ENCODE measurements at regions not wholly inside any gene's neighbourhood (a gene's known extent, or its start where the extent isn't known, plus 50 kb on each side); places are given as distances from the start of the nearest gene placed in this dataset.
"Not testable (repeated sequence)": the region's sequence is repeated elsewhere in the genome, so short reads cannot be mapped to it uniquely, and the experiment has no call there.

GRCh38 chr7:54398863-54399262 is 143.3 kb upstream of the VSTM2A start:
- DNase-seq = no peak

- DNase-seq = no peak
Measured at GRCh38 chr7:54409917-54410316, 132.3 kb upstream of the VSTM2A start.

DNA sequence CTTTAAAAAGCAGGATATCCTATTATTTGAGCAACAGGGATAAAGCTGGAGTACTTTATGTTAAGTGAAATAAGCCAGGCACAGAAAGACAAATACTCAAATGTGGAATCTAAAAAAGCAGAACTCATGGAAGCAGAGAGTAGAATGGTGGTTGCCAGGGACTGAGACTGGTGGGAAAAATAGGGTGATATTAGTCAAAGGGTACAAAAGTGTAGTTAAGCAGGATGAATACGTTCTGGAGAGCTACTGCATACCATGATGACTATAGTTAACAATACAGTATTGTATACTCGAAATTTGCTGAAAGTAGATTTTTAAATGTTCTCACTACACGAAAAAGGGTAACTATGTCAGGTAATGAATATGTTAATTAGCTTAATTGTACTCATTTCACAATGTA is 125.5 kb upstream of the VSTM2A start:
- no peak for DNase-seq

- no peak for DNase-seq
Measured at GRCh38 chr7:54419209-54419608, 123.0 kb upstream of the VSTM2A start.

DNA sequence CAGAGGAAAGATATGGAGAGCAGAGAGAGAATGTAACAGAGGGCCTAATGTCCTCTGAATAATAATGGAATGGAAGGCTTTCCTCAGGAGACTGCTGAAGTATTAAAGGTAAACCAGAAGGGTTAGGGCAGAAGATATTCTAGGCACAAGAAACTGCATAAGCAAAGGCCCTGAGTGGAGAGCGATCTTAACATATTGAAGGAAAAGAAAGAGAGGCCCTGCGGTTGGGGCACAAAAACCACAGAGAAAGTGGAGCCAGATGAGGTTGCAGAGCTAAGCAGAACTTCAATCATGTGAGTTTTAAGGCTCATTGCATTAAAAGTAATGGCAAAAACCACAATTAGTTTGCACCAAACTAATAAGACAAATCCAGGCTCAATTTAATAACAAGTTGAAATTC is 115.8 kb upstream of the VSTM2A start:
- no peak for DNase-seq

GRCh38 chr7:54429111-54429510 is 113.1 kb upstream of the VSTM2A start:
- no peak for DNase-seq

DNA sequence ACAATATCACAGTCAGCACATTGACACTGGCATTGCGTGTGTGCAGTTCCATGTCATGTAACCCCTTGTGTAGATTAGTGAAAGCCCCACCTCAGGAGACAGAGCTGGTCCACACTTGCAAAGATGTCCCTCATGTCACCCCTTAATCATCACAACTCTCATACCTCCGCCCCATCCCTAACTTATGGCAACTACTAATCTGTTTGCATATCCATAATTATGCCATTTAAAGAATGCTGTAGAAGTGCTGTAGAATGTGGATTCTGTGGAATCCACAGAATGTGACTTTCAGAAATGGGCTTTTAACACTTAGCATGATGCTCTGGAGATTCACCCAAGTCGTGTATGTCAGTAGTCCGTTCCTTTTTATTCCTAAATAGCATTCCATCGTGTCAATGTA is 102.8 kb upstream of the VSTM2A start:
- DNase-seq = no peak

DNA sequence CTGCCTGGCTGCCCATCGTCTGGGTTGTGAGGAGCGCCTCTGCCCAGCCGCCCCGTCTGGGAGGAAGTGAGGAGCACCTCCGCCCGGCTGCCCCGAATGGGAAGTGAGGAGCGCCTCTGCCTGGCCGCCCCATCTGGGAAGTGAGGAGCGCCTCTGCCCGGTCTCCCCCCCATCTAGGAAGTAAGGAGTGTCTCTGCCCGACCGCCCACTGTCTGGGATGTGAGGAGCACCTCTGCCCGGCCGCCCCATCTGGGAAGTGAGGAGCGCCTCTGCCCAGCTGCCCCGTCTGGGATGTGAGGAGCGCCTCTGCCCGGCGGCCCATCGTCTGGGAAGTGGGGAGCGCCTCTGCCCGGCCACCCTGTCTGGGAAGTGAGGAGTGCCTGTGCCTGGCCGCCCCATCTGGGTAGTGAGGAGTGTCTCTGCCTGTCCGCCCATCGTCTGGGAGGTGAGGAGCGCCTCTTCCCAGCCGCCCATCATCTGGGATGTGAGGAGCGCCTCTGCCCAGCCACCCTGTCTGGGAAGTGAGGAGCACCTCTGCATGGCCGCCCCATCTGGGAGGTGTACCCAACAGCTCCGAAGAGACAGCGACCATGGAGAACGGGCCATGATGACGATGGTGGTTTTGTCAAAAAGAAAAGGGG is 98.0 kb upstream of the VSTM2A start:
- DNase-seq = not testable (repeated sequence)

- DNase-seq = not testable (repeated sequence)
Measured at GRCh38 chr7:54453168-54453567, 89.0 kb upstream of the VSTM2A start.

DNA sequence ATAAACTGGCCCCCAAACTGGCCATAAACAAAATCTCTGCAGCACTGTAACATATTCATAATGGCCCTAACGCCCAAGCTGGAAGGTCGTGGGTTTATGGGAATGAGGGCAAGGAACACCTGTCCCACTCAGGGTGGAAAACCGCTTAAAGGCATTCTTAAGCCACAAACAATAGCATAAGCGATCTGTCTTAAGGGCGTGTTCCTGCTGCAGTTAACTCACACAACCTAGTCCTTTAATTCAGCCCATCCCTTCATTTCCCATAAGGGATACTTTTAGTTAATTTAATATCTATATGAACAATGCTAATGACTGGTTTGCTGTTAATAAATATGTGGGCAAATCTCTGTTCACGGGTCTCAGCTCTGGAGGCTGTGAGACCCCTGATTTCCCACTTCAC is 87.5 kb upstream of the VSTM2A start:
- not testable (repeated sequence) for DNase-seq

DNA sequence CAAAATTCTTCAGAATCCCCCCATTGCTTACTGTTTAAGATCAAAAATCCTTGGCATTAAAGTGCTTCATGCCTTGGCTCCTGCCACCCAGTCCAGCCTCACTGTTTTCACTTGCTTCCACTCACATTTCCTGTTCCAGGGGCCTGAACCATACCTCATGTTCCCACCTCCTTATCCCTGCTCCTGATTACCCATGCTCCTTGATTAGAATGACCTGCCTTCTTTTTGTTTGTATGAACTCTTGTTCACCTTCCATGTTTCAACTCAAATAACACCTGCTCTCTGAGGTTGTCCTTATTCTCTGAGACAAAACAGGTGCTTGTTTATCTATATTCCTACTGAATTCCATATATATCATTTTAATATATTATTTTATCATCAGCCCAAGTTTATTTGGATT is 77.1 kb upstream of the VSTM2A start:
- no peak for DNase-seq

DNA sequence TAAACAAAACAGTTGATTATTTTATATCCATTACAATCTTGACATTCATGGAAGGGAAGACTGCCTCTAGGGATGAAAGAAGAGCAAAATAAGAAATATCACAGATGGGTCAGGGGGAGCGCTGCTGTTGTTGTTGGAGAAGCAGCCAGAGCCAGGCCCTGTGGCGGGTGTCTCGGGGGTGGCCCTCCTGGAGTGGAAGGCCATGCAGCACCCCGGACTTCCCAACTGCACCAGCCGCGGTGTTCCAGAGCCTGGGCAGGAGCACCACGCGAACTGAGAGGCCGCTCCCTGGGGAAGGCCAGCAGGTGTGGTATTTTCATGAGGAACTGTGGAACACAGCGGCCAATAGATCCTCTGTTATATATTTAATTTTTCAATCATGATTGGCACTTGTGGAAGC is 72.4 kb upstream of the VSTM2A start:
- DNase-seq = no peak

DNA sequence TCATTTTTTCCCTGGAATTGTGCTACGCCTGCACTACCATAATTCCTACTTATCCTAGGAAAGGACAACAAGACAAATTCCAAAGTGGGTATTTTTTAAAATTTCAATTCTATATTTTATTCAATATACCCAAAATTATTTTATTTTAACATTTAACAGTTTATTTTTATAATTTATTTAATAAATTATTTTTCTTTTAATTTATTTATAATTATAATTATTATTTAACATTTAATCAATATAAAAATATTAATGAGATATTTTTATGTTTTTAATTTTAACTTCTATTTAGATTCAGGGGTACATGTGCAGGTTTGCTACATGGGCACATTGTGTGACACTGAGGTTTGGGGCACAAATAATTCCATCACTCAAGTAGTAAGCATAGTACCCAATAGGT is 65.6 kb upstream of the VSTM2A start:
- no peak for DNase-seq

DNA sequence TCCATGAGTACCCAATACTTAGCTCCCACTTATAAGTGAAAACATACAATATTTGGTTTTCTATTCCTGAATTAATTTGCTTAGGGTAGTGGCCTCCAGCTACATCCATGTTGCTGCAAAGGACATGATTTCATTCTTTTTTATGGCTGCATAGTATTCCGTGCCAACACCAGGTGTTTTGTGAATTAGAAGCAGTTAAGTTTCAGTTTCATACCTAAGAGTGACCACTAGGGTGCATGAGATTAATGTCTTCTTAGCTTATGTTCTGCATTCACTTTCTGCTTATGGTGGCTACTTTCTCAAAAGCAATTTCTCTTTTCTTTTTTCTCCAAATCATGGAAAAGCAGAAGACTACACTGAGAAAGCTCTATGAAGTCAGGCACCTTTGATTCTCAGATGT is 65.1 kb upstream of the VSTM2A start:
- no peak for DNase-seq

GRCh38 chr7:54483523-54483922 is 58.7 kb upstream of the VSTM2A start:
- DNase-seq = no peak

GRCh38 chr7:54485044-54485443 is 57.1 kb upstream of the VSTM2A start:
- no peak for DNase-seq

All from activated CD4-positive, alpha-beta T cell treated with anti-CD3 and anti-CD28 coated beads, Interleukin-2, Interleukin-6, amounts not matched to agents 100 ng/mL and 50 ng/mL, durations not matched to agents 16 hours and 8 hours (primary cell).